ENCODE measurements at regions not wholly inside any gene's neighbourhood (a gene's known extent, or its start where the extent isn't known, plus 50 kb on each side); places are given as distances from the start of the nearest gene placed in this dataset.

DNA sequence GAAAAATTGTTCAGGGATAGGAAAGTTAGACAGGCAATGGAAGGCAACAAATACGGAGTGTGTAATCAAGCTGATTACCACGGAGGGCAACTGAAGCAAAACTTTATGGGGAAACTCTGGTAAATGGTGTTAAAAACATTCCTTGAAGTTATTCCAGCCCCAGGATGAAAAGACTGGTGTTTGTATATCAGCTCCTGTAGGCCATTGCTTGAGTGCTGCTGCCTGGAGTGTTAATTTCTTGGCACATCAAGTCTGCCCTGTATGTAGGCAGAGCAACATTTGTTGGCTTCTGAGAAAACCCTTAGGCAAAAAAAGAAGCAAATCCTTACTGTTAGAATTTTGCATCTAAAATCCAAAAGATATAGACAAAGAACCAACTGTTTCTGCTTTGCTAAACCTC lies 686.5 kb upstream of the ACO1 start:
- TF ChIP-seq, protein P1, sequence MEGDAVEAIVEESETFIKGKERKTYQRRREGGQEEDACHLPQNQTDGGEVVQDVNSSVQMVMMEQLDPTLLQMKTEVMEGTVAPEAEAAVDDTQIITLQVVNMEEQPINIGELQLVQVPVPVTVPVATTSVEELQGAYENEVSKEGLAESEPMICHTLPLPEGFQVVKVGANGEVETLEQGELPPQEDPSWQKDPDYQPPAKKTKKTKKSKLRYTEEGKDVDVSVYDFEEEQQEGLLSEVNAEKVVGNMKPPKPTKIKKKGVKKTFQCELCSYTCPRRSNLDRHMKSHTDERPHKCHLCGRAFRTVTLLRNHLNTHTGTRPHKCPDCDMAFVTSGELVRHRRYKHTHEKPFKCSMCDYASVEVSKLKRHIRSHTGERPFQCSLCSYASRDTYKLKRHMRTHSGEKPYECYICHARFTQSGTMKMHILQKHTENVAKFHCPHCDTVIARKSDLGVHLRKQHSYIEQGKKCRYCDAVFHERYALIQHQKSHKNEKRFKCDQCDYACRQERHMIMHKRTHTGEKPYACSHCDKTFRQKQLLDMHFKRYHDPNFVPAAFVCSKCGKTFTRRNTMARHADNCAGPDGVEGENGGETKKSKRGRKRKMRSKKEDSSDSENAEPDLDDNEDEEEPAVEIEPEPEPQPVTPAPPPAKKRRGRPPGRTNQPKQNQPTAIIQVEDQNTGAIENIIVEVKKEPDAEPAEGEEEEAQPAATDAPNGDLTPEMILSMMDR (IDR thresholded peaks at IDR 0.05), result no peak
- no peak for TF ChIP-seq POLR2A (IDR thresholded peaks at IDR 0.05)

All from testis (tissue), 2 donors.